ENCODE measurements at regions not wholly inside any gene's neighbourhood (a gene's known extent, or its start where the extent isn't known, plus 50 kb on each side); places are given as distances from the start of the nearest gene placed in this dataset.
A peak's percentile ranks its signal among the peaks of the same experiment; 100 is the strongest.

DNA sequence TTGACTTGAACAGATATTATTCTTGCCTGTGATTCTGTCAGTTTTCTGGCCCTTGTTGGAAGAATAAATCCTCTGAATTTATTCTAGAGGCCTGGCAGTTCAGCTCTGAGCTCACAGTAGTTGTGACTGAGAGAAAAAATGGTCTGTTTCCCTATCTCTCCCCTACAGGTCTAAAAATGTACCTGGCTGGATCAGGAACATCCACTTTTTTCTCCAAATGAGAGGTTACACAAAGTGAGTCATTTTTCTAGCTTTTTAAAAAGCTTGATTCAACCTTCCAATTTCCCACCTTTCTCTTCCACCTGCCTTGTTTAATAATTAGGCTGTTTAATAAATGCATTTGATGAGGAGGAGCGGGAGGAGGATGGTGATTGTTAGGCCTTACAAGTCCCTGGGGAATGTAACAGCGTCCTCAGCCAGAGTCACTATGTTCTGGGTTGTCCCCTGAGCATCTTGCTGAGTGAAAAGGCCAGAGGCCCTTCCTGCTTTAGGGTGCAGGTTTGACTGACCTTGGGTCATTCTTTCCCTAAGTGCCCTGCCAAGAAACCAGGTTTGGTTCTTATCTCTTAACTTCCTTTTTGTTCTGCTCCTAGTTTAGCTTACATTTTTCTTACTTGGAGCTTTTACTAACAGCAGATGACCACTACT is 91.7 kb upstream of the FUT8 start:
- H3K4me3 ChIP-seq (ENCODE audit: low read depth, poor library complexity, severe bottlenecking) = no peak overlapping the region
- WGBS, 2 donors = 80 to 82% methylated on average over 2 of the region's 2 CpGs
- intact Hi-C loops (cut with DNase I; ENCODE audit: low total_unique reads) = no loop called here
- TF ChIP-seq, protein P1, sequence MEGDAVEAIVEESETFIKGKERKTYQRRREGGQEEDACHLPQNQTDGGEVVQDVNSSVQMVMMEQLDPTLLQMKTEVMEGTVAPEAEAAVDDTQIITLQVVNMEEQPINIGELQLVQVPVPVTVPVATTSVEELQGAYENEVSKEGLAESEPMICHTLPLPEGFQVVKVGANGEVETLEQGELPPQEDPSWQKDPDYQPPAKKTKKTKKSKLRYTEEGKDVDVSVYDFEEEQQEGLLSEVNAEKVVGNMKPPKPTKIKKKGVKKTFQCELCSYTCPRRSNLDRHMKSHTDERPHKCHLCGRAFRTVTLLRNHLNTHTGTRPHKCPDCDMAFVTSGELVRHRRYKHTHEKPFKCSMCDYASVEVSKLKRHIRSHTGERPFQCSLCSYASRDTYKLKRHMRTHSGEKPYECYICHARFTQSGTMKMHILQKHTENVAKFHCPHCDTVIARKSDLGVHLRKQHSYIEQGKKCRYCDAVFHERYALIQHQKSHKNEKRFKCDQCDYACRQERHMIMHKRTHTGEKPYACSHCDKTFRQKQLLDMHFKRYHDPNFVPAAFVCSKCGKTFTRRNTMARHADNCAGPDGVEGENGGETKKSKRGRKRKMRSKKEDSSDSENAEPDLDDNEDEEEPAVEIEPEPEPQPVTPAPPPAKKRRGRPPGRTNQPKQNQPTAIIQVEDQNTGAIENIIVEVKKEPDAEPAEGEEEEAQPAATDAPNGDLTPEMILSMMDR (IDR thresholded peaks at IDR 0.05) = no peak
- no peak for TF ChIP-seq POLR2A (IDR thresholded peaks at IDR 0.05)
- no peak for DNase-seq (ENCODE audit: low spot score in 2 of 2)

DNA sequence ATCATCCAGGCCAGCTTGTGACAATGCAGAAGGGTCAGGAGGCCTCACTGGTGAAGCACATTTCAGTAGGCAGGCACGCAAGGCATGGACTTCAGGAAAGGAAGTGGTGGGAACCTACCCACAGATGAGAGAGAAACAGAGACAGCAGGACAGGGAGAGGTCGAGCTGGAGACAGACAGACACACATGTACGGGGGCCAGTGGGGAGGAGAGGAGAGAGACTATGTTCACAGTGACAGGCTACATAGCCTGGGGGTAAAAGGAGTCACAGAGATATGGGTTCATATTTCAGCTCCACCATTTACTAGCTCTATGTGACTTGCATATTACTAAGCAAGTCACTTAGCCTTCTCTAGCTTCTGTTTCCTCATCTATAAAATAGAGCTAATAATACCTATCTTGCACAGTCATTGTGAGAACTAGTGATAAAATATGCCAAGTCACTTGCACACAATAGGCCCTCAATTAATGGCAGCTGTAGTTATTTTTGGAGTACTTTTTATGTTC is 91.1 kb upstream of the FUT8 start:
- 74 to 87% methylated on average over 3 of the region's 3 CpGs for WGBS, 2 donors
- no peak overlapping the region for H3K4me3 ChIP-seq (ENCODE audit: low read depth, poor library complexity, severe bottlenecking)
- DNase-seq (ENCODE audit: low spot score in 2 of 2) = no peak
- TF ChIP-seq, protein P1 (IDR thresholded peaks at IDR 0.05) = no peak
- no peak for TF ChIP-seq POLR2A (IDR thresholded peaks at IDR 0.05)
- intact Hi-C loops (cut with DNase I; ENCODE audit: low total_unique reads) = no loop called here

DNA sequence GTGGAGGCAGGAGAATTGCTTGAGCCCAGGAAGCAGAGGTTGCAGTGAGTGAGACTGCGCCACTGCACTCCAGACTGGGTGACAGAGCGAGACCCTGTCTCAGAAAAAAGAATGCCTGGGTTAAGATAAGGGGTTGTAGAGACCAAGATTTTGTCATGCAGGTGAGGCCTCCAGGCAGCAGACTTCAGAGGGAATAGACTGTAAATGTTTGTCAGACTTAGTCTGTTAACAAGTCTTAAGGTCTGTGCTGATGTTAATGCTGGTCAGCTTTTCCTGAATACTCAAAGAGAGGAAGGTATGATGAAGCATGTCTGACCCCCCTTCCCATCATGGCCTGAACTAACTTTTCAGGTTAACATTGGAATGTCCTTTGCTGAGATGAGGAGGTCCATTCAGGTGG is 83.0 kb upstream of the FUT8 start:
- no peak for DNase-seq (ENCODE audit: low spot score in 2 of 2)
- WGBS, 2 donors = 96 to 100% methylated on average over 2 of the region's 2 CpGs
- intact Hi-C loops (cut with DNase I; ENCODE audit: low total_unique reads) = no loop called here
- TF ChIP-seq POLR2A (IDR thresholded peaks at IDR 0.05) = no peak
- TF ChIP-seq, protein P1 (IDR thresholded peaks at IDR 0.05) = no peak
- no peak overlapping the region for H3K4me3 ChIP-seq (ENCODE audit: low read depth, poor library complexity, severe bottlenecking)

DNA sequence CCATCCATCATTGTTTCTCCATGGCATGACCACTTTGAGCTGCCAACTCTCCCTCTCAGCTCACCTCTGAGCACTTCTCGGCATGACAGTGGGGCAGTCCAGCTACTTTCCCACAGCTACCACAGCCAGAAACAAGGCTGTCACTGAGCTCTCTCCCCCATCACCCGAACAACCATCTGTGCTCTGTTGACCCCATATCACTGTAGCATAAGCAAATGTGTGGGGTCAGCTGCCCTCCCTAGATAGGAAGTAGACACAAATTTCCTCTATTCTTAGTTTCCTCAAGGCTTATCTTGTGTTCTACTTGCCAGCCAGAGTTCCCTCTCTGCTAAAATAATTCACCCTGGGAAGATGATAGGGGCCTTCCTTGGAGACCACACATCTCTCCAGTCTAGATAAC is 82.6 kb upstream of the FUT8 start:
- intact Hi-C loops (cut with DNase I; ENCODE audit: low total_unique reads) = no loop called here
- 61 to 63% methylated on average over 2 of the region's 2 CpGs for WGBS, 2 donors
- no peak overlapping the region for H3K4me3 ChIP-seq (ENCODE audit: low read depth, poor library complexity, severe bottlenecking)
- TF ChIP-seq, protein P1 (IDR thresholded peaks at IDR 0.05) = no peak
- TF ChIP-seq POLR2A (IDR thresholded peaks at IDR 0.05) = no peak
- no peak for DNase-seq (ENCODE audit: low spot score in 2 of 2)

DNA sequence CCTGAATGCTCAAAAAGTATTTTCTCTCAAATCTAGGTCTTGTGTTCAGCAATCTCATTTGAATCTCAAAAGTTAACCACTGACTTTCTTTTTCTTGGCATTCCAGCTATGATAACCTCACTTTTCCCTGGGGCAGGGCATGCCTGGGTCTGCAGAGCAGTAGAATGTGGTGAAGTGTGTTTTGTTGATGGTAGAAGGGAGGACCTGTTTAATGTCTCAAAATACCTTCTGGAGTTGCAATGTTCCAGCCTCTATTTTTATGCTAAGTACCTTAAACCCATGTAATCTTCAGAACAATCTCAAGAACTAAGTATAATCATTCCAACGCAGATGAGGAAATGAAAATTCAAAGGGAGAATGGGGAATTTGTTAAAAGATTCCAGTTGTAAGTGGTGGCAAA is 82.1 kb upstream of the FUT8 start:
- peak in 1 of 2 donors; percentile 41 for DNase-seq (ENCODE audit: low spot score in 2 of 2)
- TF ChIP-seq, protein P1 (IDR thresholded peaks at IDR 0.05) = no peak
- no peak for TF ChIP-seq POLR2A (IDR thresholded peaks at IDR 0.05)
- no peak overlapping the region for H3K4me3 ChIP-seq (ENCODE audit: low read depth, poor library complexity, severe bottlenecking)
- intact Hi-C loops (cut with DNase I; ENCODE audit: low total_unique reads) = no loop called here
- WGBS, 2 donors = 35 to 48% methylated on average over 1 of the region's 1 CpG

DNA sequence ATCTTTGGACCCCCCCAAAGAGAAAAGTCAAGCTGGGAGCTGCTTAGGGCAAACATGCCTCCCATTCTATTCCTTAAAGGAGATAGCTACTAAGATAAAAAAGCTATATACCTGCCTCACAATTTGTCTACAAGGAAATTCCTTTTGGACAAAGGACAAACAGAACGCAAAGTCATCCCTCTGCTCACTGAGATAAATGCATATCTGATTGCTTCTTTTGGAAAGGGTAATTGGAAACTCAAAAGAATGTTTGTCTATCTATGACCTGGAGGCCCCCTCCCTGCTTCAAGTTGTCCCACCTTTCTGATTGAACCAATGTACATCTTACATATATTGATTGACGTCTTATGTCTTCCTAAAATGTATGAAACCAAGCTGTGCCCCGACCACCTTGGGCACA is 80.9 kb upstream of the FUT8 start:
- intact Hi-C loops (cut with DNase I; ENCODE audit: low total_unique reads) = no loop called here
- no peak overlapping the region for H3K4me3 ChIP-seq (ENCODE audit: low read depth, poor library complexity, severe bottlenecking)
- TF ChIP-seq, protein P1 (IDR thresholded peaks at IDR 0.05) = no peak
- no peak for TF ChIP-seq POLR2A (IDR thresholded peaks at IDR 0.05)
- DNase-seq (ENCODE audit: low spot score in 2 of 2) = no peak
- 86 to 87% methylated on average over 3 of the region's 3 CpGs for WGBS, 2 donors
